HG02938 (cell line): ENCODE measurements at regions not wholly inside any gene's neighbourhood (a gene's known extent, or its start where the extent isn't known, plus 50 kb on each side); places are given as distances from the start of the nearest gene placed in this dataset.

Source experiments
- ATAC-seq: cut with Tn5 transposase; IDR thresholded peaks from one replicate; pipeline ENCODE4 v1.9.1; 2021; ENCODE audit warnings: mild to moderate bottlenecking, moderate library complexity; ENCODE audit not compliant: unreplicated experiment

- peak; percentile 83 for ATAC-seq
Observed at GRCh38 chr10:77710759-77711682, 73.4 kb upstream of the KCNMA1 start.

- no peak for ATAC-seq
Observed at GRCh38 chr10:77710081-77710551, 72.5 kb upstream of the KCNMA1 start.

- ATAC-seq: no peak
Observed at GRCh38 chr10:77707570-77707969, 70.0 kb upstream of the KCNMA1 start.

GRCh38 chr10:77702166-77702565, 64.6 kb upstream of the KCNMA1 start:
- ATAC-seq: no peak

GRCh38 chr10:77700086-77700485, 62.5 kb upstream of the KCNMA1 start:
- no peak for ATAC-seq

GRCh38 chr10:77699080-77699645, 61.6 kb upstream of the KCNMA1 start:
- no peak for ATAC-seq

- ATAC-seq: no peak
Observed at GRCh38 chr10:77698267-77698931, 60.8 kb upstream of the KCNMA1 start.

- no peak for ATAC-seq
Observed at GRCh38 chr10:77696584-77696983, 59.0 kb upstream of the KCNMA1 start.

- no peak for ATAC-seq
Observed at GRCh38 chr10:77695186-77695585, 57.6 kb upstream of the KCNMA1 start.

GRCh38 chr10:77692782-77693181, 55.2 kb upstream of the KCNMA1 start:
- ATAC-seq: no peak

GRCh38 chr10:77689339-77689738, 51.7 kb upstream of the KCNMA1 start:
- no peak for ATAC-seq

GRCh38 chr10:77687621-77688020, 50.0 kb upstream of the KCNMA1 start:
- no peak for ATAC-seq
